ENCODE measurements at regions not wholly inside any gene's neighbourhood (a gene's known extent, or its start where the extent isn't known, plus 50 kb on each side); places are given as distances from the start of the nearest gene placed in this dataset.
A peak's percentile ranks its signal among the peaks of the same experiment; 100 is the strongest.

DNA sequence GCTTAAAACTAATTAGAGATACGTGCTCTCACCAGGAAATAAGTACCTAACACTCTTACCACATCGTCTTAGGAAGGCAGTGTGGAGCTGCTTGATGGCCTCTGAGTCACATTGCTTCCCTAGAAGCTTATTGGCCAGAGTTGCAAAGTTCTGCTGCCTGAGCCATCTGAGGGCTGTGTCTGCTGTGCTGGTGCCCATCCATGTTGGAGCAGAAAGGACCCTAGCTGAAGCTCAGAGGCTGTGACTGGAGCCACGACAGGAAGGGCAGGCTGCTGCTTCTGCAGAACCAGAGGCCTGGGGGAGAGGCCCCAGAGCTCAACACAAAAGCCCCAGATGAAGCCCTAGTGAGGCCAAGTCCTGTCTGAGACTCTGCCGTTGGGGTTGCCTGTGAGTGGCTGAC lies 64.8 kb upstream of the IGFBP3 start:
- DNase-seq (ENCODE audit: low spot score), result no peak

DNA sequence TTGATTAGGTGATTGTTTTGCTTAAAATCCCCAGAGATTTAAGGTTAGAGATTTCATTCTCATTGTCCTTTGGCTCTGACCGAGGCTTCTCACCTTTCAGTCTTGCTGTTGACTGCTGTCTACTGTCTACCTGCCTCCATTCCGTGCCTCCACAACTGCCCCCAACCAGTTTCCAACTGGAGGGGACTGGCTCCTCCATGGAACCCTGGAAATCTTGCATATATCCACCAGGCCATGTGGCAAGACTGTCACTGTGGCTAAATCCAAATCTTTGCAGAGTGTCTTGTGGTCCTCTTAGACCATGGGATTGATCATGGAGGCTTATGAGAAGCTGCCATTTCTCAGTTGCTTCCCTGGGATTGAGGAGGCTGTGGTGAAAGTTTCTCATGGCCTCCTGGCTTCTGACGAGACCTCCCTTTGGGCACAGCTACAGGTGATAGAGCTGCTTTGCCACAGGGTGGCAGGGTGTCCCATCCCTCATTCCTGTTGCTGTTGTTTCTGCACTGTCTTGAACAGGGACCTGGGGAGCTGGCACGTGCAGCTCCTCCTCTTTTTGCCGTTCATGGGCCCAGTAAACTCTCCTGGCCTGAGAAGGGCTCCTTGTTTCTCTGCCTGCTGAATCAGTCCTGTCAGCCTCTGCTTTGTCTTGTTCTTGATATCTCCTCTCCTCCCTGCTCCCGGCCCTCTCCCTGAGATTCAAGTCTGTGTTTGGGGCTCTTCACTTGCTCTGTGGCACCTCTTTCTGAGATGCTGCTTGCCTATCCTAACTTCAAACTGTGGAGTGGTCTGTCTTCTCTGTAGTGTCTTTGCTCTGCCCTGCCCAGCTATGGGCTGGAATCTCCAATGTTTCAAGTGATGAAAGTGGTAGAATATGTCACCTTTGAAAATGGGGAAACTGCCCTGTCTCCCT lies 63.6 kb upstream of the IGFBP3 start:
- DNase-seq (ENCODE audit: low spot score), result no peak

DNA sequence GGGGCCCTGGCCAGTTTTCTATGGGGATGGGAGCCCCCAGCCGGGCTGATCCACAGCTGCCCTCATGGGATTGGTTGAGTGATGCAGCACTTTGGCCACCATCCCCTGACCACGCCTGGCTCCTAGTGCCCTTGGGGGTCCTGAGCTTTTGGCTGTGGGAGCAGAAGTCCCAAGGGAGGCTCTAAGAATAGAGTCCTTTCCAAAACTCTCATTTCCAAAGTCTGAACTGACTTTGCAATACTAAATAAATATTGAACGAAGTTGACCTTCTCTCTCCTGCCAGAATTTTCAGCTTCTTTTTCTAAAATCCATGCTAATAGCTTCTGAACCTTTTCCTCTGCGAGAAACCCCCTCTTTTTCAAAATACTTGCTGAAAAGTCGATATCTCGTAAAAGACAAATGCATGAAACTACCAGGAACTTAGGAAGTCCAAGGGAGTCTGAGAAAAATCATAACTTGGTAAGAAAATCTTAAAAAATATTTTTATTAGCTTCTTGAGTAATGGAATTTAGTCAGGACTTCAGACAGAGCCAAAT lies 62.7 kb upstream of the IGFBP3 start:
- no peak for DNase-seq (ENCODE audit: low spot score)

DNA sequence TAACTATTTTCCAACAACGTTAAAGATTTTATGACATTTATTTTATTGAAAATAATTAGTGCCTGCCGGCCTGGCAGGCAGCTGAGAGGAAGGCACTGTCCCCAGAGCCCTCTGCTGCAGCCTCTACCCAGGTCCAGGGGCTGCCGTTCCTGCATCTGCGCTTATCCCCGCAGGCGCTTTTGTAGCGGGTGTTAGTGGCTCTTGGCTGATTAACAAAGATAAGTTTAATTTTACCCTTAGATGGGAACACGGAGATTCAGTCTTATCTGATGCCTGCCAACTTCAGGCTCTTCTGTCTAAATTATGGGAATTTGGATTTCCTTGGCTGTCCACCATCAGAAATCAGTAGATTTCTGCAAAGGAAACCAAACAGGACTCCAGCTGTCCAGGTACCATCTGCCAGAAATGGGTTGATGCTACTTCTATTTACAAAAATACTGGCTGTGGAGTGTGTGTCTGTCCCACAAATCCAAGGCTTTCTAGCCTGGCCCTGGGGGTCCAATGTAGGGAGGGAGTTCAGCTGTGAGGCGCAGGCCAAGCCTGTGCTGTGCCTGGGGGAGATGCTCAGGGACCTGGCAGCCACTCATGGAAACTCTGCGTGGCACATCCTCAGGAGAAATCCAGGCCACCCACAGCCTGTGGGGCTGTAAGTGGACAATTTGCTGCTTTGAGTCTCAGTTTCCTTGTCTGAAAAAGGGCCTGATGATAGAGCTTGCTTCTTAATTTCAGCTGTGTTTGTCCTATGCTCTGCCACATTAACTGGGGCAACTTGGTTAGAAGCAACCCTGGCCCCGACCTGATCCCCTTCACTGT lies 62.0 kb upstream of the IGFBP3 start:
- no peak for DNase-seq (ENCODE audit: low spot score)

DNA sequence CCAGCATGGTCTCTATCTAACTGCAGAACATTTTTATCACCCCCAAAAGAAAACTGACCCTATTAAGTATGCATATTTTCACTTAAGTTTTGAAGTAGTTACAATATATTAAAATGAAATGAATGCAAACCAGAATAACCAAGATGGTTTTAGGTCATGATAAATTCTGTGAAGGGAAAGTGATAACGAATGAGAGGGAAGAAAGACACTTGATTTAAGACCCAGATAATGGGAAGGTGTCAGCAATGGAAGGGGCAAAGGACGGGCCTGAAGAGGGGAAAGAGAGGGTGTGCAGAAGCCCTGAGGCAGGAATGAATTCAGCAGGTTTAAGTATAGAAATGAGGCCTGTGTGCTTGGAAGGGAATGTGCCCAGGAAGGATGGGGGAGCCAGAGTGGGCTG lies 61.1 kb upstream of the IGFBP3 start:
- no peak for DNase-seq (ENCODE audit: low spot score)

DNA sequence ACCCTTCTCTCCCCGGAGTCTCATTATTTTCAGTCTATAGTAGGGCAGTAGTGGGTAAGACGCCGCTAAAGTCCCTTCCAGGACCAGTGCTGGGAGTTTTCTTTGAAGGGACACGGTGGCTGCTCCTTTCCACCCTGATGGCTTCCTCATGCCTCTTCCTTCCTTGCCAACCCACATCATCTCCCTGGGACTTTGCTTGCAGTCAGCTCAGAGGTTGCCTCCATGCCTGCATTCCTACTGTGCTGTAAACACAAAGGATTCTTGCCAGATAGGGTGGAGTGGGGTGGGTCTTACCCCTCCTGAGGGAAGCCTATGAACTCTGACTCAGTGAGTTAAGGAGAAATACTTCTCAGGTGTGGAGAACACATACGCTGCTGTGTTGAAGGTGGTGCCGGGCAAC lies 59.9 kb upstream of the IGFBP3 start:
- no peak for DNase-seq (ENCODE audit: low spot score)

DNA sequence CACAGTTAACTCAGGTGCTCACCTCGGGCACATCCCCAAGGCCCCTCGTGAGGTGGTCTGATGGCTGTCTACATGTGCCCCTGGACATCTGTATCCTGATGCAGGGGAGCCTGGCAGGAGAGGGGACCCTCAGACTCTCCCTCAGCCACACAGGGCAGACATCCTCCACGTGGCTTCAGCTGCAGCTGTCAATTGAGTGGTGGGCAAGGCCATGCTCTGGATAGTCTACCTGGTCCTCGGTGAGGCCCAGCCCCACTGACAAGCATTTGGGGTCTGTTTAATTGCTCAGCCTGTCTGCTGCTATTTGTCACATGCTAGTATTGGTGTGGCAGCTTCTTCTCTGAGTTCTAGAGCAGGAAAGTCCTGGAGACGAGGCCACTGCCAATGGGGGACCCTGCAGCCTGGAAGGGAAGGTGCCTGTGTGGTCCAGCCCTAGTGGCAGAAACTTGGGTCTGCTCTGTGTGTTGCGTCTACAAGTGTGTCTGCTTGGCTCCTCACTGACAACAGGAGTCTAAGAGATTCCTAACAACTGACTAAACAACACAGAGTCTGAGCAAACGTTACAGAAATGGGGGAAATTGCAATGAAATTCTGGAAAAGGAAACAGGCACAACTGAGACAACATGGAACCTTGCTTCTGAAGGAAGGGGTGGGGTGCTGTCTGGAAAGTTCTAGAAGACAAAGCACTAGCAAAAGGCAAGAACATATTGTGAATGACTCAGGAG lies 59.3 kb upstream of the IGFBP3 start:
- DNase-seq (ENCODE audit: low spot score), result no peak

DNA sequence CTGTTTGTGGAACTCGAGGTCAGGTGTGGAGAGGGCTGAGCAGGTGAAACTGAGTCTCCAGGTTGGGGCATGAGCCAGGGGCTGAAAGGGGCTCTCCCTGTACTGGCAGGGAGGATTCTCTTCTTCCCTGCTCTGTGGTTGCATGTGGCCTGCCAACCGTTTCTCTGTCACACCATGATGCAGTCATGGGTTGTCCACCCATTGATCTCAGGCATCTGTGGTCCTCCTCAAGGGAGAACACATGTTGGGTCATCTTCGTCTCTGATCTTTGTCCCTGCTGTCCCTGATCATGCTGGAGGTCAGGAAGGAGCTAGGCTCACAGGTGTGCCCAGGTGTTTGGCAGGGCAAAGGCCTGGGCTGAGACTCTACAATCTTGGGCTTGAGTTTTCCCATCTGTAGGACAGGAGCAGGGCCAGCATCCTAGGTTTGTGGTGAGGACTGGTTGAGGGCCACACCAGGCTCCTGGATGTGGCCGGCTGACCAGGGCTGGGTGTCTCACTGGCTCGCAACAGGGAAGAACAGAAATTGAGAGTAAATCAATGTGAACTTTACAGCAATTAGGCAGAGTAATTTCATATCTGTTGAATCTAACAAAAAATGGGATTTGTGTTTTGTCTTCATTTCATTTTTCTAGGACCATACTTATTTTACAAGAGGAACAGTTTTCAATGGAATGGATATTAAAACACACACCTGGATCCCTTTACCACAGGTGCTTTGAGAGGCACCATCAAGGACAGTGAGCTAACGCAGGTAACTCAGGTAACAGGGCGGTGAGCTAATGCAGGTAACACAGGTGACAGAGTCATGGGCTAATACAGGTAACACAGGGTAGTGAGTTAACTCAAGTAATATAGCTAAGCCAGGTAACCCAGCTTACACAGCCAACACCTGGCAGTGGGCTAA lies 58.5 kb upstream of the IGFBP3 start:
- DNase-seq (ENCODE audit: low spot score), result no peak

DNA sequence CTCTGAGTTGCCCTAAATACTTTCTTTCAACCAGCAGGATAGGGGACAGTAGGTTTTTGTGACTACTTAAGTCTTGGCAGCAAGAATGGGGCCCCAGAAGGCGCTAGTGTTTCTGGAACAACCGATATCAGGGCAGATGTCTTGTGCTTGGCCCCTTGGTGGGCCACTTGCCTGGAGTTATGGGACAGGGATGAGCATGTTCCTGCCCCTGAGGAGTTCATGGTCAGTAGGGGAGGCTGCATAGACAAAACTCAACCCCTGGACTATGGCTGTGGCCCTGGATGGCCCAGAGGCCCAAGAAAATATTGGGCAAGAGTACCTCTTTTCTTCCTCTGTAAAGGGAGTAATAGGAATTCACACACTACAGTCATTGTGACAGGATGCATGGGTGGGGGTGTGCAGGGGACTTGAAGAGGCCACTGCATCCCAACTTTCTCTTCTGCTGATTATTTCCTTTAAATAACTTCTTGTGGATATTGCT lies 57.7 kb upstream of the IGFBP3 start:
- DNase-seq (ENCODE audit: low spot score), result no peak

DNA sequence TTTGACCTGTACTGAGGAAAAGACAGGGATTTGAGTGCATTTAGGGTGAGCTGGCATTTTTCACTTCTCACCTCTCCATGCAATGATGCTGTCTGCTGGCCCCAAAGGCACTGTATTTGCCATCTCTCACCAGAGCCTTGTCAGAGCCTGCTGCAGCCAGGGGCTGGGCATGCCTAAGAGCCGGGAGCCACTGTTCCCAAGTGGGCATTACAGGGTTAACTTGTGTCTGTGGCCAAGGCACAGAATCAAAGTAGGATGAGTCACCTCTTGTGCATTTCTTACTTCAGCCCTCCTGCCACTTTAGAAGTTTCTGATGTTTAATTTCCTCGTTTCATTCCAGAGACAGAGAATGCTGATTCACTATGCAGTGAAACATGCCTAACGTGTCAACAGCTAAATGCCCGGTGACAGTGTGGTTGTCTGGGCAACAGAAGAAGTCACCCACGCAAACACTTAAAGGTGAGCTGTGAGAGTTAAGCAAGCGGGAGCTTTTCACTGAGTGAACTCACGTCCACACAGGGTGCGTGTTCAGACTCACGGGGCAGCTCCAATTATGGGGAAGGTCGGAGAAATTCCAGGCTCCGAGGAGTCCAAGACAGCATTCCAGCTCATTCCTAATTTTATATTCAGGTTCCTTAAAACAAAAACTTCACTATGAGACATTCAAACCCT lies 57.1 kb upstream of the IGFBP3 start:
- peak; percentile 74 for DNase-seq (ENCODE audit: low spot score)

DNA sequence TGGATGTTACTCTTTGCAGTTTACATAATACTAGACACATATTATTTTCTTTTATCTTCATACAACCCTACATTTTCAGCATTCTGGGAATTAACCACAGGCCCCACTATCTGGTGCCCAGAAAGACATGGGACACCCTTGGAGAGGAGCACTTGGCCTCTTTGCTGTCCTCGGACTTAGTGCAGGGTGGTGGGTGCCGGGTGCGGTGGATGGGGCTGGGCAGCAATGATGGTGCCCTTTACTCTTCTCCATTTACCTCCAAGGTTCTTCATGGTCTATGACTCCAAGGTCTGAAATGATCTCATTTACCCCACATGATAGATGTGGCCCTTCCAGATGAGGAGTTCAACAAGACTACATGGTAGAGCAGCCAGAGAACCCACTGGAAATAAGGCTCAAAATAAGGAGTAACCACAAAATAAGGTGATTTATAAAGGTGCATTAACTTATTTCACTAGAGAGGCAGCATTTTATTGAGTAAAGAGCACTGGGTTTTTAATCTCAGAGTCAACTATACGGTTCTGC lies 56.2 kb upstream of the IGFBP3 start:
- DNase-seq (ENCODE audit: low spot score), result no peak

DNA sequence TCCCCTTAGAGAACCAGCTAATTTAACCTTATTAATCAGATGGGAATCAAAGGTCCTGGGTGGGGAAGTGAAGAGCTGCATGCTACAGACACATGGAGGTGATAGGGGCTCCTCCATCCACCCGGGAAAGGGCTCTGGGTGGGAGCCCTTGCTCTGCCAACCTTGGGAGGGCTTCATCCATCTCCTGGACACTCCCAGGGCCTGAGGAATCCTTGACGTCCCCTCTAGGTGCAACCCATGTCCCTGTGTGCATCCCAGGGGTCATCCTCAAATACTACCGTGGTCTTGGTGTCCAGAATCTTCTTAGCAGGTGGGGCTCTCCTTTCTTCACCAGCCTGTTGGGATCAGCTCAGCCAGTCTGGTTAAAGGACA lies 55.4 kb upstream of the IGFBP3 start:
- no peak for DNase-seq (ENCODE audit: low spot score)

DNA sequence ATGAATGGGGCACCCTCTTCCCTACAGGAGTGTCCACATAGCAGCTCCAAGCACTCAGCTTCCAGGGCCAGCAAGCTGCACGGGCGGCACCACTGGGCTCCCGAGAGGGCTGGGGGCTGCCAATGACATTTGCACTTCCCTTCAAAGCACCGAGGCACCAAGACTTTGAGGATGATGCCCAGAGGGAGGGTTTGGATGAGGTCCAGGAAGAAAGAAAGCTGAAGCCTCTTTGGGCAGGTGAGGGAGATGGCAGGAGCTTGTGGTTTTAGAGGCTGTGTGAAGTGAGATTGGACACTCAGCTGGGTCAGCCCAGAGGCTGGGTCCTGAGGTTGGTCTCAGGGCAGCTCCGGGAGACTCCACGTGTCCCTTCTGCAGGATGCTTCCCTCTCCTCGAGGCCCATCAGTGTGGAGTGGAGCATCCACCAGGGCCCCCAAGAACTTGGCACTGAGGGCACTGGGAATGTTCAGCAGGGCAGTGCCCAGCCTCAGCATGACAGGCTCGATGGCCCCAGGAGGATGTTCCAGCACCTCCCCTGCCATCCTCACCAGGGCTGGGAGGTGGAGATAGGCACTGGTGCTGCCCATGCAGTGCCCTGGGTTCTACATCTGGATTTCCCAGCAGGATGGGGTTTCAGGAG lies 54.9 kb upstream of the IGFBP3 start:
- DNase-seq (ENCODE audit: low spot score), result no peak

DNA sequence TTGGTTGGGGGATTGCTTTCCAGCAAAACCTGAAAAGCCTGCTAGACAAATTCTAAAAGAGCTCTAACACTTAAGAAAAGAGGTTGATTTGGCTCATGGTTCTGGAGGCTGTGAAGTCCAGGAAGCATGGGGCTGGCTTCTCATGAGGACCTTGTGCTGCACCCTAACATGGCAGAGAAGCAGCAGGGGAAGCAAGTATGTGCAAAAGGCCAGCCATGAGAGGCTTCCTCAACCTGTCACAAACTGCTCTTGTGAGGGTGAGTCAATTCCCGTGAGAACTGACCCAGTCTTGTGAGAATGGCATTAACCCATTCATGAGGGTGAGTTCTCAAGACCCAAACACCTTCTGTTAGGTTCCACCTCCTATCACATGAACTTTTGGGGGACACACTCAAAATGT lies 54.3 kb upstream of the IGFBP3 start:
- no peak for DNase-seq (ENCODE audit: low spot score)

DNA sequence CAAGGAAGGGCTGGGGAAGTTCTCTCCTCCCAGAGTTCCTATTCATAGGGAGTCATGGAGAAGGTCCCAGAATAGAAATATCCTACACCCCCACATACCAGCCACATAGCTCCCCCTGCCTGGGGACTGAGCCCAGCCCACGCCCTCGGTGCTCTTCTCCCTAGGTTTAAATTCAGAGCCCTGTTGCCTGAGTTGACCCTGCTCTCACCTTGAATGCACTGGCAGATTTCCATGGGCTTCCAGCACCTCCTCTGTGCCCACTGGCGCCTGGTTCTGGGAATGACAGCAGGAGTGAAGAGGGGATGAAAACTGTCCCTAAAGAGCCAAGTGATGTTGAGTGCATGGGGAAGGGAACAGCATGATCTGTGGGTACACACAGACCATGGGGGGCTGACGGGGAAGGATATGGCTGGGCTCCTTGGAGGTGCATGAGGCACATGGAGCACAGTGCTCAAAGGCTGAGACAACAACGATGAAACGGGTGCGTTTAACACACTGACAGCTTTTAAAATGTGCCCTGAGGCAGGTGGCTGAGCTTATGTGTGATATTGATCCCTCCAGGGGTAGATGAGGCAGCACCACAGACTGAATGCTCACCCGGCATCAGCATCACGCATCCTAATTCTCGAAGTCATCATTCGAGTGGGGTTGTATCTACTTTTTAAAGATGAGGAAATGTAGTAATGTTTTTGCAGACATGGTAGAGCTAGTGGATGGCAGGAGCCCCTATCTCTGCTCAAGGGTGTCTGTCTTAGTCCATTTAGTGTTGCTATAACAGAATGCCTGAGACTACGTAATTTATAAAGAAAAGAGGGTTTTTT lies 53.7 kb upstream of the IGFBP3 start:
- no peak for DNase-seq (ENCODE audit: low spot score)

DNA sequence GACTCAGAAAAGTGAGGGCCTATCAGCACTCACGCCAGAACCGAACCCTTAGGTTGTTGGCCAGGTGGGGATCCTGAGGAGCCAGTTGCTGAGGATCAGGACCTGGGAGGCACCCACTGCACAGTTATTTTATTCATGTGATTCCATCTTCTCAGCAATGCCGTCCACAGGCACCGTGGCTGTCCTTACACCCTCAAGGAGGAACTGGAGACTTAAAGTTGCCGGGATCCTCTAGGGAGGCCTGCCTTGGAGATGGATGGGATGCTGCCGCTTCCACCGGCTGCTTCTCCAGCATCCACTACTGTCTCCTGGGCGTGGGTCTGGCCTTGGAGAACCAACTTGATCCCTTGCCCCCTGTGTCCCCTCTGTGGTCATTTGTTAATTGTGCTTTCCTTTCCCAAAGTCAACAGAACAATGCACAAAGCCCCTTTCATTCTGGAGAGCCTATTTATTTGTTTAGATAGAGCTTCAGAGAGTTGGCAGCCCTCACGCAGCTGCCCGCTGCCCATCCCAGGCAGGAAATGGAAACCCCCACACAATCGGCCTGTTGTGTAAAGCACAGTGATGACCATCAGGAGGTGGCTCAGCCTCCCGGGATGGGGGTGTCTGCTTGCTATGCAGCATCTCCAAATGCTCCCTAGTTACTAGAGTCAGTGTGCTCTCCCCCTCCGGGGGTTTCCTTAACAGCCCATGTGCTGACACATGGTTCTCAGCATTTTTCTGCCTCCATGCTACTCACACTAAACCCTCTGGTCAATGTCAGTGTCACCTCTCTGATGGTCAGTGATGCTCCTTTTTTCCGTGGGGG lies 52.9 kb upstream of the IGFBP3 start:
- no peak for DNase-seq (ENCODE audit: low spot score)

DNA sequence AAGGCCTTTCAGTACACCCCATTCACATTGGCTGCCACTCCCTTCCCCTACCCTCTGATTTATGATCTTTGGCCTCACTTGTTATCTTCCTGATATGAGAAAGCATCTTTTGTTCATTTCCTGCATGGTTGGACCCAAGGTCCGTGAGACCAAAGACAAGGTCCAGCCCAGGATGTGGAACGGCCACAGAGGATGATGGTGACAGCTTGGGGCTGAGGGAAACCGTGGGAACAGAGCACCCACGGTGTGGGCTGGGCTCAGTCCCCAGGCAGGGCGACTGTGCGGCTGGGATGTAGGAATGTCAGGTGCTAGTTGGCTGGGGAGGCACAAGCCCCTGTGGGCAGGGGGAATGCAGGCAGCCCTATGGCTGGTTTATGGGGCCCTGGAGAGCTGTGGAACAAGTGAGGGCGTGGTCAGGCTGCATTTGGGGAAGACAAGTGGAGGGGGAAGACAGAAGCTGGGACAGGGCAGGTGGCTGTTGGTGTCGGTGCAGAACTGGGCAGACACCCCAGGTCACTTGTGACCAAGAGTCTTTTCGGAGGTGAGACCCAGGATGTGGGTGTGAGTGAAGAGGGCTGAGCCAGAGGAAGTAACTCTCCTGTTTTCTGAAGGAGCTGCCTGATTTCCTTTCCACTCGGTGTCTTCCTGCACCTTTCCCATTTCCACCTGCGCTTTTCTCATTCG lies 51.7 kb upstream of the IGFBP3 start:
- DNase-seq (ENCODE audit: low spot score), result no peak
